ENCODE measurements at regions not wholly inside any gene's neighbourhood (a gene's known extent, or its start where the extent isn't known, plus 50 kb on each side); places are given as distances from the start of the nearest gene placed in this dataset.

- intact Hi-C loops (cut with DNase I), result no loop called here
Observed at GRCh38 chr2:166677996-166678395, 183.9 kb upstream of the SCN7A start.

GRCh38 chr2:166676716-166677115 is 182.7 kb upstream of the SCN7A start:
- DNase-seq (no peak), ATAC-seq (no peak)
- TF ChIP-seq CTCF (IDR thresholded peaks at IDR 0.05), result no peak
- Histone ChIP-seq H3K4me1 (no peaks in the 10 kb centered on the region), H3K27ac (no peak overlapping the region), H3K4me3 (no peak overlapping the region), H3K9me3 (no peaks in the 10 kb centered on the region), H3K27me3 (no peaks in the 10 kb centered on the region), H3K36me3 (no peaks in the 10 kb centered on the region)
- intact Hi-C loops (cut with DNase I), result no loop called here

More at GRCh38 chr2:166677996-166678395, 183.9 kb upstream of the SCN7A start:
- Histone ChIP-seq H3K27ac (no peak overlapping the region), H3K4me1 (no peaks in the 10 kb centered on the region), H3K27me3 (no peaks in the 10 kb centered on the region), H3K36me3 (no peaks in the 10 kb centered on the region), H3K9me3 (no peaks in the 10 kb centered on the region), H3K4me3 (no peak overlapping the region)
- TF ChIP-seq CTCF (IDR thresholded peaks at IDR 0.05), result no peak
- DNase-seq (no peak), ATAC-seq (no peak)

GRCh38 chr2:166675553-166675952 is 181.5 kb upstream of the SCN7A start:
- no peak overlapping the region for H3K4me3 ChIP-seq
- no peak for TF ChIP-seq CTCF (IDR thresholded peaks at IDR 0.05)
- H3K9me3 ChIP-seq, result no peaks in the 10 kb centered on the region
- intact Hi-C loops (cut with DNase I), result no loop called here
- no peaks in the 10 kb centered on the region for H3K36me3 ChIP-seq
- ATAC-seq, result no peak
- DNase-seq, result no peak
- H3K4me1 ChIP-seq, result no peaks in the 10 kb centered on the region
- no peak overlapping the region for H3K27ac ChIP-seq
- no peaks in the 10 kb centered on the region for H3K27me3 ChIP-seq

GRCh38 chr2:166673986-166674385 is 179.9 kb upstream of the SCN7A start:
- Histone ChIP-seq H3K4me3 (no peak overlapping the region), H3K36me3 (no peaks in the 10 kb centered on the region), H3K9me3 (no peaks in the 10 kb centered on the region), H3K27me3 (no peaks in the 10 kb centered on the region), H3K27ac (no peak overlapping the region), H3K4me1 (no peaks in the 10 kb centered on the region)
- intact Hi-C loops (cut with DNase I), result no loop called here
- DNase-seq (no peak), ATAC-seq (no peak)
- no peak for TF ChIP-seq CTCF (IDR thresholded peaks at IDR 0.05)

- no peak for ATAC-seq
- no peak for DNase-seq
- TF ChIP-seq CTCF (IDR thresholded peaks at IDR 0.05), result no peak
- Histone ChIP-seq H3K27ac (no peak overlapping the region), H3K4me3 (no peak overlapping the region), H3K36me3 (no peaks in the 10 kb centered on the region), H3K27me3 (no peaks in the 10 kb centered on the region), H3K4me1 (no peaks in the 10 kb centered on the region), H3K9me3 (no peaks in the 10 kb centered on the region)
- intact Hi-C loops (cut with DNase I), result no loop called here
Observed at GRCh38 chr2:166671801-166672200, 177.8 kb upstream of the SCN7A start.

GRCh38 chr2:166671235-166671634 is 177.2 kb upstream of the SCN7A start:
- Histone ChIP-seq H3K27me3 (no peaks in the 10 kb centered on the region), H3K27ac (no peak overlapping the region), H3K4me3 (no peak overlapping the region), H3K36me3 (no peaks in the 10 kb centered on the region), H3K9me3 (no peaks in the 10 kb centered on the region), H3K4me1 (no peaks in the 10 kb centered on the region)
- intact Hi-C loops (cut with DNase I), result no loop called here
- DNase-seq (no peak), ATAC-seq (no peak)
- TF ChIP-seq CTCF (IDR thresholded peaks at IDR 0.05), result no peak

Measured in upper lobe of right lung (tissue), 1 donor.